IMR-90 (cell line): ENCODE measurements at regions not wholly inside any gene's neighbourhood (a gene's known extent, or its start where the extent isn't known, plus 50 kb on each side); places are given as distances from the start of the nearest gene placed in this dataset.

Source experiments
- ATAC-seq: fragments of 200-7000 bp; cut with Tn5 transposase; 2 replicates; pipeline ENCODE4 v1.9.1; 2020; ENCODE audit warnings: low read depth, mild to moderate bottlenecking, moderate library complexity
- BruUV-seq: library from RNA; stranded (reverse); fragments of 400-500 nt; replicated peaks from 2 replicates; lab custom pipeline; 2021; lab: Mats Ljungman, UMichigan
- CTCF ChIA-PET: fragments of 300-600 bp; formaldehyde crosslinking; extraction: SDS; loops from one replicate; lab custom pipeline; 2021; ENCODE audit warnings: antibody characterized with exemption; lab: Yijun Ruan, JAX
- POLR2A ChIA-PET: fragments of 300-600 bp; sonication (Branson Sonifier 250); formaldehyde crosslinking; loops from one replicate; lab custom pipeline; 2022; ENCODE audit warnings: antibody characterized with exemption; ENCODE audit not compliant: unreplicated experiment; lab: Charles Lee
- DNase-seq: peaks from one replicate; pipeline ENCODE4 v3.0.0; 2013
- H2AFZ ChIP-seq: replicated peaks from 2 replicates; pipeline ENCODE3; 2013; ENCODE audit warnings: low read length, mild to moderate bottlenecking; ENCODE audit not compliant: poor library complexity
- H2AK5ac ChIP-seq: 2 replicates; pipeline ENCODE4 v1.6.1; 2013; ENCODE audit warnings: low read depth, low read length, inconsistent platforms
- H2AK9ac ChIP-seq: replicated peaks from 2 replicates; pipeline ENCODE3; 2013; ENCODE audit warnings: mild to moderate bottlenecking, low read depth, low read length, moderate library complexity; ENCODE audit not compliant: poor library complexity
- H2BK120ac ChIP-seq: 2 replicates; pipeline ENCODE4 v1.6.1; 2013; ENCODE audit warnings: low read depth, low read length, inconsistent platforms
- H2BK15ac ChIP-seq: 3 replicates; pipeline ENCODE4 v1.6.1; 2013; ENCODE audit warnings: low read depth, low read length, inconsistent platforms
- H2BK20ac ChIP-seq: 2 replicates; pipeline ENCODE4 v1.6.1; 2013; ENCODE audit warnings: low read depth, mild to moderate bottlenecking, inconsistent platforms, low read length, moderate library complexity
- H2BK5ac ChIP-seq: 2 replicates; pipeline ENCODE4 v1.6.1; 2013; ENCODE audit warnings: mild to moderate bottlenecking, low read depth, low read length, inconsistent platforms; ENCODE audit not compliant: poor library complexity, severe bottlenecking
- H3K14ac ChIP-seq: replicated peaks from 2 replicates; pipeline ENCODE4 v1.6.1; 2013; ENCODE audit warnings: low read depth, low read length, inconsistent platforms
- H3K18ac ChIP-seq: 2 replicates; pipeline ENCODE4 v1.6.1; 2013; ENCODE audit warnings: low read depth, low read length, control low read depth
- H3K23ac ChIP-seq: 2 replicates; pipeline ENCODE4 v1.6.1; 2013; ENCODE audit warnings: low read depth, low read length, inconsistent platforms
- H3K27ac ChIP-seq: 2 replicates; pipeline ENCODE4 v1.5.1; 2013; ENCODE audit warnings: mild to moderate bottlenecking, control low read depth, low read length; ENCODE audit not compliant: insufficient read depth
- H3K27me3 ChIP-seq: 2 replicates; pipeline ENCODE4 v1.6.1; 2013; ENCODE audit warnings: low read length; ENCODE audit not compliant: control insufficient read depth, insufficient read depth
- H3K36me3 ChIP-seq: 2 replicates; pipeline ENCODE4 v1.6.1; 2013; ENCODE audit warnings: low read length, mixed read lengths; ENCODE audit not compliant: control insufficient read depth, insufficient read depth
- H3K4ac ChIP-seq: 2 replicates; pipeline ENCODE4 v1.6.1; 2013; ENCODE audit warnings: low read depth, low read length, inconsistent platforms
- H3K4me1 ChIP-seq: 2 replicates; pipeline ENCODE4 v1.6.1; 2013; ENCODE audit warnings: low read length, mixed read lengths; ENCODE audit not compliant: control insufficient read depth, insufficient read depth
- H3K4me2 ChIP-seq: 2 replicates; pipeline ENCODE4 v1.6.1; 2013; ENCODE audit warnings: low read depth, mild to moderate bottlenecking, control low read depth, low read length, moderate library complexity
- H3K4me3 ChIP-seq: 2 replicates; pipeline ENCODE4 v1.5.1; 2013; ENCODE audit warnings: low read depth, mild to moderate bottlenecking, control low read depth, low read length, moderate library complexity; ENCODE audit not compliant: insufficient read depth
- H3K56ac ChIP-seq: 2 replicates; pipeline ENCODE4 v1.6.1; 2013; ENCODE audit warnings: low read length, inconsistent platforms; ENCODE audit not compliant: insufficient read depth; ENCODE audit errors: extremely low read depth
- H3K79me1 ChIP-seq, 2 experiments: 2 replicates each; pipeline ENCODE4 v1.6.1; 2013; ENCODE audit warnings: low read length in 2 of 2, inconsistent platforms in 1 of 2, low read depth in 1 of 2
- H3K9ac ChIP-seq: 2 replicates; pipeline ENCODE4 v1.6.1; 2013; ENCODE audit warnings: low read depth, low read length, control low read depth
- H3K9me1 ChIP-seq: 2 replicates; pipeline ENCODE4 v1.6.1; 2013; ENCODE audit warnings: low read length, inconsistent platforms; ENCODE audit not compliant: insufficient read depth
- H3K9me3 ChIP-seq: 2 replicates; pipeline ENCODE4 v1.6.1; 2013; ENCODE audit warnings: low read length; ENCODE audit not compliant: control insufficient read depth, insufficient read depth
- H4K20me1 ChIP-seq: 2 replicates; pipeline ENCODE4 v1.6.1; 2013; ENCODE audit warnings: low read length, inconsistent platforms; ENCODE audit not compliant: insufficient read depth
- H4K5ac ChIP-seq: 2 replicates; pipeline ENCODE4 v1.6.1; 2013; ENCODE audit warnings: mild to moderate bottlenecking, low read depth, low read length, control low read depth
- H4K8ac ChIP-seq, 2 experiments: 2 replicates each; pipeline ENCODE4 v1.6.1; 2013; ENCODE audit warnings: low read depth in 2 of 2, low read length in 2 of 2, control low read depth in 1 of 2, inconsistent platforms in 1 of 2
- H4K91ac ChIP-seq: 2 replicates; pipeline ENCODE4 v1.6.1; 2013; ENCODE audit warnings: low read depth, low read length, inconsistent platforms; ENCODE audit not compliant: insufficient read depth
- FOS ChIP-seq: fragments of 150-350 bp; IDR thresholded peaks from 2 replicates; pipeline ENCODE4 v1.6.1; 2016; ENCODE audit warnings: low read depth, low read length
- MAFK ChIP-seq: IDR thresholded peaks from 2 replicates; pipeline ENCODE4 v1.6.1; 2012; ENCODE audit warnings: low read depth, low read length, improper control_type of control experiment
- MAZ ChIP-seq: IDR thresholded peaks from 2 replicates; pipeline ENCODE4 v1.6.1; 2012; ENCODE audit warnings: low read depth, mild to moderate bottlenecking, low read length, improper control_type of control experiment, moderate library complexity, borderline replicate concordance
- NFE2L2 ChIP-seq: fragments of 150-350 bp; IDR thresholded peaks from 2 replicates; pipeline ENCODE4 v1.6.1; 2016; ENCODE audit warnings: low read depth, mild to moderate bottlenecking, low read length
- POLR2A ChIP-seq: IDR thresholded peaks from 2 replicates; pipeline ENCODE4 v1.6.1; 2012; ENCODE audit warnings: mild to moderate bottlenecking, low read depth, low read length
- RFX5 ChIP-seq: IDR thresholded peaks from 2 replicates; pipeline ENCODE4 v1.8.0; 2012; ENCODE audit warnings: low read depth, mild to moderate bottlenecking, low read length, moderate library complexity
- WGBS, 2 experiments: methylation state at CpG; one replicate each; pipeline versions ENCODE4 v1.1.5 to v1.1.7; 2013; ENCODE audit warnings: missing lambda C conversion rate in 2 of 2; ENCODE audit not compliant: insufficient read length in 1 of 2; ENCODE audit errors: extremely low coverage in 2 of 2; 5-methylcytosine and 5-hydroxymethylcytosine counted together
- dilution Hi-C: fragments of 300-500 bp; cut with HindIII; formaldehyde crosslinking; loops from one replicate; pipeline ENCODE4 v1.14.3; 2018; ENCODE audit warnings: low sequenced_read_pairs; ENCODE audit not compliant: unreplicated experiment
- in situ Hi-C: fragments of 300-500 bp; cut with MboI; formaldehyde crosslinking; loops from 3 replicates; pipeline ENCODE4 v1.14.3; 2019; ENCODE audit warnings: low sequenced_read_pairs, inconsistent platforms, mixed read lengths
- intact Hi-C: fragments of 100-400 bp; cut with micrococcal nuclease; formaldehyde crosslinking; loops from 2 replicates; pipeline ENCODE4 v1.10.0; 2022
- TF ChIP-seq, protein P1 (sequence below): fragments of 150-350 bp; IDR thresholded peaks from 2 replicates; pipeline ENCODE4 v1.6.1; 2017; ENCODE audit warnings: mild to moderate bottlenecking, antibody characterized with exemption, low read length, low read depth

DNA sequence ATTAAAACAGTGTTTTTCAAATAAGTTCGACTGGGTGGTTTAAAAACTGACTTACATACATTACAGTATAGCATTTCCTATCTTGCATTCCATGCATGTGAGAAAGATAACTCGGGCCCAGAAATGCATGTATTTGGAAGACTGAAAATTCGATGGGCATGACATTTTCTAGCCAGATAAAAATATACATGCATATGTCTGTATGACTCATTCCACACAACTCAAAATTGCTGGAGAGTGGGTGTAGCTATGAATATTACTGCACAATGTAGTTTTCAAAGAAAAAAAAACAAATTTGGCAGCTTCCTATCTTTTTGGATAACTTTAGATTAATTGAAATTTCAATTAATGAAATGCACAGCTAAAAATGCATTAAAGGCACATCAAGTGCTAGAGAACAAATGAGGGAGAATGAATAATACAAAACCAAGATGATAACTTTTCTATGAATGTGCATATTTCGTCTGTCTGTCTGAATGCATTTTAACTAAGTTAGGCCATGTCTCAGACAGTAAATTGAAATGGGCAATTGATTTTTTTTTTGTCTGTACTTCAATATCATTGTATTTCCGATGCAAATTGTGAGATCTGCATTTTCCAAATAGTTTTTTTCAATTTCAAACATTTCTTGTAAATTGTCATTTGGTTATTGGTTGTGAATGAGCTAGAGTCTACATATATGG, 54.5 kb upstream of the GABRA2 start:
- H3K14ac ChIP-seq, result no peak overlapping the region
- no peaks in the 10 kb centered on the region for H3K36me3 ChIP-seq
- no peak overlapping the region for H3K18ac ChIP-seq
- no peak overlapping the region for H2AK9ac ChIP-seq
- dilution Hi-C loops, result no loop called here
- no peak overlapping the region for H4K5ac ChIP-seq
- H3K4me2 ChIP-seq, result no peak overlapping the region
- DNase-seq, result peak; percentile 78
- ChIA-PET CTCF (no interaction called here), POLR2A (interaction anchor here (0.6 kb wide), 1 partner anchor 19 kb away, joined by 4 read pairs; no protein-coding TSS in a partner anchor)
- no peak overlapping the region for H3K23ac ChIP-seq
- no peaks in the 10 kb centered on the region for H3K9me1 ChIP-seq
- no peak overlapping the region for H2AK5ac ChIP-seq
- no peak overlapping the region for H2BK5ac ChIP-seq
- H4K20me1 ChIP-seq, result no peaks in the 10 kb centered on the region
- H3K9me3 ChIP-seq, result no peaks in the 10 kb centered on the region
- peaks cover 2% of the 10 kb centered on the region; the same call in 1 of the 2 replicates for H3K4me1 ChIP-seq
- no peak overlapping the region for H4K8ac ChIP-seq
- WGBS, 2 experiments, result 67% methylated on average over 1 of the region's 5 CpGs; no CpG with 5 or more reads in 1 of the 2 experiments
- TF ChIP-seq POLR2A (no peak), FOS (peak; percentile 51), NFE2L2 (no peak), MAFK (no peak), MAZ (no peak), RFX5 (no peak)
- TF ChIP-seq, protein P1, sequence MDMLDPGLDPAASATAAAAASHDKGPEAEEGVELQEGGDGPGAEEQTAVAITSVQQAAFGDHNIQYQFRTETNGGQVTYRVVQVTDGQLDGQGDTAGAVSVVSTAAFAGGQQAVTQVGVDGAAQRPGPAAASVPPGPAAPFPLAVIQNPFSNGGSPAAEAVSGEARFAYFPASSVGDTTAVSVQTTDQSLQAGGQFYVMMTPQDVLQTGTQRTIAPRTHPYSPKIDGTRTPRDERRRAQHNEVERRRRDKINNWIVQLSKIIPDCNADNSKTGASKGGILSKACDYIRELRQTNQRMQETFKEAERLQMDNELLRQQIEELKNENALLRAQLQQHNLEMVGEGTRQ, result no peak
- no peak overlapping the region for H2AFZ ChIP-seq
- H3K56ac ChIP-seq, result no peak overlapping the region
- H3K79me1 ChIP-seq, result no peaks in the 10 kb centered on the region
- no peak overlapping the region for H2BK120ac ChIP-seq
- H3K4ac ChIP-seq, result no peak overlapping the region
- no peaks in the 10 kb centered on the region for H3K27me3 ChIP-seq
- H3K9ac ChIP-seq, result no peak overlapping the region
- no TSS peak for BruUV-seq
- no peak; the same call in 1 of the 2 replicates for ATAC-seq
- no peak overlapping the region for H3K27ac ChIP-seq
- intact Hi-C loops, result loop anchor here (5.0 kb wide), 1 partner anchor 52 kb away; the partner anchor contains the start of gene GABRA2
- H2BK20ac ChIP-seq, result no peak overlapping the region
- no peak overlapping the region for H2BK15ac ChIP-seq
- in situ Hi-C loops, result no loop called here
- H4K91ac ChIP-seq, result no peak overlapping the region
- no peak overlapping the region for H3K4me3 ChIP-seq
